ENCODE measurements at regions not wholly inside any gene's neighbourhood (a gene's known extent, or its start where the extent isn't known, plus 50 kb on each side); places are given as distances from the start of the nearest gene placed in this dataset.

DNA sequence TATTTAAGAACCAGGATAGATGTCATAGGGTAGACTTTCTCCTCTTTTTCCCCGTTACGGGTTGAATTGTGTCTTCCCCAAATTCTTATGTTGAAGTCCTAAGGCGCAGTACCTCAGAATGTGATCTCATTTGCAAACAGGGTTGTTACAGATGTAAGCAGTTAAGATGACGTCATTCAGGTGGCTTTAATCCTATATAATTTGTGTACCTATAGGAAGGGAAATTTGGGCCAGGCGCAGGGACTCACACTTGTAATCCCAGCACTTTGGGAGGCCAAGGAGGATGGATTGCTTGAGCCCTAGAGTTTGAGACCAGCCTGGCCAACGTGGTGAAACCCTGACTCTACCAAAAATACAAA lies 99.5 kb upstream of the DHX40 start:
- Histone ChIP-seq H3K9me2 (ENCODE audit: low read depth, low read length) (no peaks in the 10 kb centered on the region), H4K20me1 (ENCODE audit: insufficient read depth, low read length) (no peaks in the 10 kb centered on the region), H3K27ac (ENCODE audit: low read depth, low read length, poor library complexity, severe bottlenecking) (no peak overlapping the region), H3K27me3 (ENCODE audit: insufficient read depth, low read length) (0 out of 2 replicates have a peak, but pooled peaks cover 4% of the 10 kb centered on the region), H3K9ac (ENCODE audit: low read length) (no peak overlapping the region), H3K79me2 (ENCODE audit: insufficient read depth, low read length) (no peaks in the 10 kb centered on the region), H2AFZ (ENCODE audit: low read length) (no peak overlapping the region), H3K4me3 (ENCODE audit: low read depth, low read length, poor library complexity, severe bottlenecking) (no peak overlapping the region), H3K9me3 (ENCODE audit: low read length) (no peaks in the 10 kb centered on the region), H3K36me3 (ENCODE audit: insufficient read depth, low read length) (no peaks in the 10 kb centered on the region), H3K4me1 (ENCODE audit: insufficient read depth, low read length, severe bottlenecking) (no peaks in the 10 kb centered on the region), H3K4me2 (ENCODE audit: low read length) (no peak overlapping the region), H3F3A (ENCODE audit: insufficient read depth, low read length) (no peaks in the 10 kb centered on the region)
- no peak for TF ChIP-seq EZH2 (IDR thresholded peaks at IDR 0.05; ENCODE audit: borderline replicate concordance, low read length)
- TF ChIP-seq, protein P1, sequence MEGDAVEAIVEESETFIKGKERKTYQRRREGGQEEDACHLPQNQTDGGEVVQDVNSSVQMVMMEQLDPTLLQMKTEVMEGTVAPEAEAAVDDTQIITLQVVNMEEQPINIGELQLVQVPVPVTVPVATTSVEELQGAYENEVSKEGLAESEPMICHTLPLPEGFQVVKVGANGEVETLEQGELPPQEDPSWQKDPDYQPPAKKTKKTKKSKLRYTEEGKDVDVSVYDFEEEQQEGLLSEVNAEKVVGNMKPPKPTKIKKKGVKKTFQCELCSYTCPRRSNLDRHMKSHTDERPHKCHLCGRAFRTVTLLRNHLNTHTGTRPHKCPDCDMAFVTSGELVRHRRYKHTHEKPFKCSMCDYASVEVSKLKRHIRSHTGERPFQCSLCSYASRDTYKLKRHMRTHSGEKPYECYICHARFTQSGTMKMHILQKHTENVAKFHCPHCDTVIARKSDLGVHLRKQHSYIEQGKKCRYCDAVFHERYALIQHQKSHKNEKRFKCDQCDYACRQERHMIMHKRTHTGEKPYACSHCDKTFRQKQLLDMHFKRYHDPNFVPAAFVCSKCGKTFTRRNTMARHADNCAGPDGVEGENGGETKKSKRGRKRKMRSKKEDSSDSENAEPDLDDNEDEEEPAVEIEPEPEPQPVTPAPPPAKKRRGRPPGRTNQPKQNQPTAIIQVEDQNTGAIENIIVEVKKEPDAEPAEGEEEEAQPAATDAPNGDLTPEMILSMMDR (IDR thresholded peaks at IDR 0.05; ENCODE audit: low read length): no peak

DNA sequence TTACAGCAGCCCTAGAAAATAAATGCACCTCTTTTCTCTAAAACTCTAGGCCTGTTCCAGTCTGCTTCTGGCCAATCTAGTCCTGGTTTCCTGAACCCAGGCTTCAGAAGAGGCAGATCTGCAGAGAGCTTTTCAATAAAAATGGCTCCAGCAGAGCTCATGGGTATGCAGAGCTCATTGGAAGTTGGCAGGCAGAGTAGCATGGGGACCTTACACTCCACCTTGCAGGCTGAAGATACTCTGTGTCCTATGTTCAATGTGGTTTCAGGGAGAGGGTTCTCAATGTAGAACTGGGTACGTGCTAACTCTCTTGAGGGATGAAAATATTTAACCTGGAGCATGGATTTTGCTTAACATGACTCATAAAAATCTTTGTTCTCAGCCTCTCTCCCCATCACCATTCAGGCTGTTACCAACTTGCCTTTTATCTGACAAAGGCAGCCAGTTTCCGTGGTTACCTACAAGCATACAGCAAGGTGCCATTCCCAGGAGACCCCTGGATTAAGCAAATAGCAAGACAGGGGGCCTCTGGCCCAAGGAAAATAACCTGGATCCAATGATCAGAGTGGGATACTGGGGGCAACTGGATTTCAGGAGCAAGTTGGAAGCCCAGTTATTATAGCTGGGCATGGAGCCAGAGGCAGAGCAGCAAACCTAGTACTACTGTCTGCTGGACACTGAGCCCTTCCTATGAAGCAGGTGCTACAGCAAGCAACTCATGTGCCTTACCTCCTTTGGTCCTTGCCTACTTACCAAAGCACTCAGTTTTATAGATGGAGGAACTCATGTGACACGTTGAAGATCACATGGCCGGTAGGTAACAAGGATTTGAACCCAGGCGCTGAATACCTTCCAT lies 98.2 kb upstream of the DHX40 start:
- no peak overlapping the region for H3K4me3 ChIP-seq (ENCODE audit: low read depth, low read length, poor library complexity, severe bottlenecking)
- H3K27me3 ChIP-seq (ENCODE audit: insufficient read depth, low read length): 0 out of 2 replicates have a peak, but pooled peaks cover 4% of the 10 kb centered on the region
- no peaks in the 10 kb centered on the region for H4K20me1 ChIP-seq (ENCODE audit: insufficient read depth, low read length)
- no peaks in the 10 kb centered on the region for H3K9me2 ChIP-seq (ENCODE audit: low read depth, low read length)
- H3F3A ChIP-seq (ENCODE audit: insufficient read depth, low read length): no peaks in the 10 kb centered on the region
- no peaks in the 10 kb centered on the region for H3K9me3 ChIP-seq (ENCODE audit: low read length)
- no peaks in the 10 kb centered on the region for H3K36me3 ChIP-seq (ENCODE audit: insufficient read depth, low read length)
- no peaks in the 10 kb centered on the region for H3K4me1 ChIP-seq (ENCODE audit: insufficient read depth, low read length, severe bottlenecking)
- no peak overlapping the region for H2AFZ ChIP-seq (ENCODE audit: low read length)
- no peaks in the 10 kb centered on the region for H3K79me2 ChIP-seq (ENCODE audit: insufficient read depth, low read length)
- no peak overlapping the region for H3K4me2 ChIP-seq (ENCODE audit: low read length)
- TF ChIP-seq EZH2 (IDR thresholded peaks at IDR 0.05; ENCODE audit: borderline replicate concordance, low read length): no peak
- TF ChIP-seq, protein P1 (IDR thresholded peaks at IDR 0.05; ENCODE audit: low read length): no peak
- no peak overlapping the region for H3K9ac ChIP-seq (ENCODE audit: low read length)
- no peak overlapping the region for H3K27ac ChIP-seq (ENCODE audit: low read depth, low read length, poor library complexity, severe bottlenecking)

DNA sequence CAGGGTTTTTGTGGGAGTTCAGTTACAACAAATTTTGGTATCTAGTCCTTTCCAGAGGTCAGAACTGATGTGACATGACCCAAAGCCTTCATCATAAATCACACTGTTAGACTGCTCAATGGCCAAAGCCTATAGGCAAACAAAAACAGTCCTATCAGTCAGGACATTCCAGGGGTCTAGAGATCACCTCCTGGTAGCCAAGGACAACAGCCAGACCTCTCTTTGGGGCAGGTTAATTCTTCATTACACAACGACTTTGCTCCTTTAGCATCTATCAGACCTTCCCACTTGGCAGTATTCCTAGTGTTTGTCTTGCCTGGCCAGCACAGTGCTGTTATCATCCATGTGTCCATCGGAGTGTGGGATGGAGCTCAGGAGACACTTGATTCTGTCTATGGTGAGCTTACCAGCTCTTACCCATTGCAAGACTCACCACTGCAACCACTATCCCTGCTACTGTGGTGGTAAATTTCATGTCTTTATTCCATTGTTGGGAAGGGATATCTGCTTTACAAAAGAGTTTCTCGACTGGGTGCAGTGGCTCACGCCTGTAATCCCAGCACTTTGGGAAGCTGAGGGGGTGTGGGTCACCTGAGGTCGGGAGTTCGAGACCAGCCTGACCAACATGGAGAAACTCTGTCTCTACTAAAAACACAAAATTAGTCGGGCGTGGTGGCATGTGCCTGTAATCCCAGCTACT lies 95.5 kb upstream of the DHX40 start:
- H3K4me1 ChIP-seq (ENCODE audit: insufficient read depth, low read length, severe bottlenecking): no peaks in the 10 kb centered on the region
- H3K79me2 ChIP-seq (ENCODE audit: insufficient read depth, low read length): no peaks in the 10 kb centered on the region
- no peak overlapping the region for H3K9ac ChIP-seq (ENCODE audit: low read length)
- H2AFZ ChIP-seq (ENCODE audit: low read length): no peak overlapping the region
- H3K27me3 ChIP-seq (ENCODE audit: insufficient read depth, low read length): 0 out of 2 replicates have a peak, but pooled peaks cover 4% of the 10 kb centered on the region
- no peak overlapping the region for H3K4me3 ChIP-seq (ENCODE audit: low read depth, low read length, poor library complexity, severe bottlenecking)
- H3K9me2 ChIP-seq (ENCODE audit: low read depth, low read length): no peaks in the 10 kb centered on the region
- no peaks in the 10 kb centered on the region for H3K9me3 ChIP-seq (ENCODE audit: low read length)
- H3K36me3 ChIP-seq (ENCODE audit: insufficient read depth, low read length): no peaks in the 10 kb centered on the region
- TF ChIP-seq, protein P1 (IDR thresholded peaks at IDR 0.05; ENCODE audit: low read length): no peak
- TF ChIP-seq EZH2 (IDR thresholded peaks at IDR 0.05; ENCODE audit: borderline replicate concordance, low read length): no peak
- no peak overlapping the region for H3K4me2 ChIP-seq (ENCODE audit: low read length)
- no peaks in the 10 kb centered on the region for H3F3A ChIP-seq (ENCODE audit: insufficient read depth, low read length)
- no peak overlapping the region for H3K27ac ChIP-seq (ENCODE audit: low read depth, low read length, poor library complexity, severe bottlenecking)
- H4K20me1 ChIP-seq (ENCODE audit: insufficient read depth, low read length): no peaks in the 10 kb centered on the region

Measured in OCI-LY1 (cell line).